Activated CD8-positive, alpha-beta T cell treated with anti-CD3 and anti-CD28 coated beads for 36 hours (primary cell): ENCODE measurements at regions not wholly inside any gene's neighbourhood (a gene's known extent, or its start where the extent isn't known, plus 50 kb on each side); places are given as distances from the start of the nearest gene placed in this dataset.
"Not testable (repeated sequence)": the region's sequence is repeated elsewhere in the genome, so short reads cannot be mapped to it uniquely, and the experiment has no call there.

ENCODE experiments used
- ATAC-seq: fragments of 200-7000 bp; cut with Tn5 transposase; one replicate; pipeline ENCODE4 v1.10.0; 2021; ENCODE audit warnings: mild to moderate bottlenecking, moderate library complexity
- CTCF ChIA-PET: fragments of 350-600 bp; sonication (Branson Sonifier 250); formaldehyde crosslinking; loops from one replicate; lab custom pipeline; 2021; ENCODE audit warnings: antibody characterized with exemption; lab: Charles Lee
- POLR2A ChIA-PET: fragments of 350-600 bp; sonication (Branson Sonifier 250); formaldehyde crosslinking; loops from one replicate; lab custom pipeline; 2021; ENCODE audit warnings: antibody characterized with exemption; lab: Charles Lee
- DNase-seq: peaks from one replicate; pipeline ENCODE4 v3.0.0-alpha.2; 2020
- H3K27ac Mint-ChIP-seq: one replicate; pipeline ENCODE4 v1.8.0; 2021; ENCODE audit warnings: mild to moderate bottlenecking, mixed read lengths
- H3K27me3 Mint-ChIP-seq: one replicate; pipeline ENCODE4 v1.8.0; 2021; ENCODE audit warnings: mixed read lengths
- H3K36me3 Mint-ChIP-seq: one replicate; pipeline ENCODE4 v1.8.0; 2021; ENCODE audit warnings: low read depth, mixed read lengths
- H3K4me1 Mint-ChIP-seq: one replicate; pipeline ENCODE4 v1.8.0; 2021; ENCODE audit warnings: low read depth, mixed read lengths
- H3K4me3 Mint-ChIP-seq: one replicate; pipeline ENCODE4 v1.8.0; 2021; ENCODE audit warnings: mild to moderate bottlenecking, moderate library complexity, mixed read lengths
- H3K9me3 Mint-ChIP-seq: one replicate; pipeline ENCODE4 v1.8.0; 2021; ENCODE audit warnings: mixed read lengths
- intact Hi-C: fragments of 100-400 bp; cut with micrococcal nuclease; formaldehyde crosslinking; loops from one replicate; pipeline ENCODE4 v1.10.0; 2022
- TF ChIP-seq, protein P1 (sequence below): fragments of 200-600 bp; IDR thresholded peaks from one replicate; pipeline ENCODE4 v1.8.0; 2022; ENCODE audit warnings: antibody characterized with exemption, mild to moderate bottlenecking

DNA sequence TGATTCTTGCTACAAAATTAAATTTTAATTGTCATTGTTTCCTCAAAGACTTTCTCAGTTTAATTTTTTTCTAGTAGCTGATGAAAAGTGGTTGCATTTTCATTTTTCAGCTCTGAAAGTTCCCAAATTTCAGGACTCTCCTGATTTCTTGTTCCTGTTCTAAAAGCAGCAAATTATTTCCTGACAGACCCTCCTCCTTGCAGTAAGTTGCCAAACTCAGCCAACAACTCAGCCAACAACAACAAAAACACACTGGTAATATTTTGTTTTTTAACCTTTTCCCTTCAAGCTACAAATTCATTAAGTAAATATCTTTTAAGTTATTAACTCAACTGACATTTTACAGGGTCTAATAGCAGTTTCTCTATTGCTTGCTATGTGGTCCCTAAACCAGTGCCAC is 487.8 kb upstream of the NUDT12 start:
- ATAC-seq, result no peak
- ChIA-PET POLR2A (no interaction called here), CTCF (interaction anchor here (0.6 kb wide), 1 partner anchor 450 kb away, joined by 3 read pairs; no protein-coding TSS in a partner anchor)
- TF ChIP-seq, protein P1, sequence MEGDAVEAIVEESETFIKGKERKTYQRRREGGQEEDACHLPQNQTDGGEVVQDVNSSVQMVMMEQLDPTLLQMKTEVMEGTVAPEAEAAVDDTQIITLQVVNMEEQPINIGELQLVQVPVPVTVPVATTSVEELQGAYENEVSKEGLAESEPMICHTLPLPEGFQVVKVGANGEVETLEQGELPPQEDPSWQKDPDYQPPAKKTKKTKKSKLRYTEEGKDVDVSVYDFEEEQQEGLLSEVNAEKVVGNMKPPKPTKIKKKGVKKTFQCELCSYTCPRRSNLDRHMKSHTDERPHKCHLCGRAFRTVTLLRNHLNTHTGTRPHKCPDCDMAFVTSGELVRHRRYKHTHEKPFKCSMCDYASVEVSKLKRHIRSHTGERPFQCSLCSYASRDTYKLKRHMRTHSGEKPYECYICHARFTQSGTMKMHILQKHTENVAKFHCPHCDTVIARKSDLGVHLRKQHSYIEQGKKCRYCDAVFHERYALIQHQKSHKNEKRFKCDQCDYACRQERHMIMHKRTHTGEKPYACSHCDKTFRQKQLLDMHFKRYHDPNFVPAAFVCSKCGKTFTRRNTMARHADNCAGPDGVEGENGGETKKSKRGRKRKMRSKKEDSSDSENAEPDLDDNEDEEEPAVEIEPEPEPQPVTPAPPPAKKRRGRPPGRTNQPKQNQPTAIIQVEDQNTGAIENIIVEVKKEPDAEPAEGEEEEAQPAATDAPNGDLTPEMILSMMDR, result no peak
- Mint-ChIP-seq H3K27me3 (no peaks in the 10 kb centered on the region), H3K27ac (no peak overlapping the region), H3K9me3 (no peaks in the 10 kb centered on the region), H3K36me3 (no peaks in the 10 kb centered on the region), H3K4me1 (no peaks in the 10 kb centered on the region), H3K4me3 (no peak overlapping the region)
- no peak for DNase-seq
- intact Hi-C loops, result no loop called here

DNA sequence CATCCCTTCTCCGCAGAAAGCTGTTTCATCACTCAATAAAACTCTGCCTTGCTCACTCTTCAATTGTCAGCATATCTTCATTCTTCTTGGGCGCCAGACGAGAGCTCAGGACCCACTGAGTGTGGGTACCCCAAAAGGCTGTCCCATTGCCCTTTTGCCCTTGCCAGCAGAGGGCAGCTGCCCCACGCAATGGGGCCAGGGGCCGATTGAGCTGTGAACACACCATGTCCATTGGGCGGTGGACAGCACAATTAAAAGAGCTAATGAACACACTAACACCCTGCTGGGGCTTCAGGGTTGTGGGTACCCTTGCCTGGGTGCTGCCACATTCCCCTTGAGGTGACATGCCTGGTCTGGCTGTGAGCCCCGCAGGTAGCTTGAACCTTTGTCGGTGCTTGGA is 487.2 kb upstream of the NUDT12 start:
- CTCF ChIA-PET, result no interaction called here
- Mint-ChIP-seq H3K4me3 (no peak overlapping the region), H3K4me1 (no peaks in the 10 kb centered on the region), H3K9me3 (no peaks in the 10 kb centered on the region), H3K27ac (no peak overlapping the region), H3K36me3 (no peaks in the 10 kb centered on the region), H3K27me3 (no peaks in the 10 kb centered on the region)
- no peak for DNase-seq
- intact Hi-C loops, result no loop called here
- TF ChIP-seq, protein P1, result no peak
- ATAC-seq, result no peak
- POLR2A ChIA-PET, result no interaction called here

DNA sequence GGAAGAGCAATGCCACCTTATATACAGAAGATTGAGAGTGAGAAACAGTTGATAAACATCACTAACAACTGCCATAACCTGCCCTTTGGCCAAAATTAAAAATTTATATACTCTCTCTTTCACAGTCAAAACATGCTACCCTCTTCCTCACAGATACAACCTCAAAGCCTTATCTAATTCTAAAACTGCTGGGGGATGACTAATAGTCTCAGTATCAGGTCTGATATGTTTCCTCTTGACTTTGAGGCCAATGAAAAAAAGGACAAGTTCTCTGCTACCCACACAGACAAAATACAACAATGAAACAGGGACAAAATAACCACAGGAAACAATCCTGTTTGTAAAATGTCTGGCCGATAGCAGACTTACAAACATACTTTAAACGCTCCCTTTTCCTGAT is 485.6 kb upstream of the NUDT12 start:
- TF ChIP-seq, protein P1, result no peak
- ATAC-seq (no peak), DNase-seq (no peak)
- Mint-ChIP-seq H3K4me3 (no peak overlapping the region), H3K27ac (no peak overlapping the region), H3K27me3 (no peaks in the 10 kb centered on the region), H3K36me3 (no peaks in the 10 kb centered on the region), H3K9me3 (no peaks in the 10 kb centered on the region), H3K4me1 (no peaks in the 10 kb centered on the region)
- ChIA-PET CTCF (no interaction called here), POLR2A (no interaction called here)
- intact Hi-C loops, result no loop called here

DNA sequence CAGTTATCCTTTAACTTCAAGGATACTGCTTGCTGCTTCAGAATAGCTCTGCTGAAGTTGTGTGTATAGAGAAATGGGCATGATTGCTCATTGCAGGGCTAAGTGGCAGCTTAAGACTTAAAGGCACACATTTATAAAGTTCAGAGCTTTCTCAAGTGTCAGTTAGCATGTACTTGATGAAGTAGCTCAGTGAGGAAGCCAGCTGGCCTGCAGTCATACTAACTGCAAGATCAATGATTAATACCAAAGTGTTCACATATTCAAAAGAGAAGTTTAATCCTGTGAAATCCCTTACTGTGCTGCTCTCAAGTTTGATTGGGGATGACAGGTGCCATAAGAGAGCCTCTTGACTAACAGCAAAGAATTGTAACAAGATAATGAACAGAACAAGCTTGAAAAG is 483.4 kb upstream of the NUDT12 start:
- Mint-ChIP-seq H3K27me3 (no peaks in the 10 kb centered on the region), H3K4me3 (no peak overlapping the region), H3K36me3 (no peaks in the 10 kb centered on the region), H3K9me3 (no peaks in the 10 kb centered on the region), H3K27ac (no peak overlapping the region), H3K4me1 (no peaks in the 10 kb centered on the region)
- intact Hi-C loops, result no loop called here
- ChIA-PET POLR2A (no interaction called here), CTCF (no interaction called here)
- no peak for DNase-seq
- TF ChIP-seq, protein P1, result no peak
- no peak for ATAC-seq

DNA sequence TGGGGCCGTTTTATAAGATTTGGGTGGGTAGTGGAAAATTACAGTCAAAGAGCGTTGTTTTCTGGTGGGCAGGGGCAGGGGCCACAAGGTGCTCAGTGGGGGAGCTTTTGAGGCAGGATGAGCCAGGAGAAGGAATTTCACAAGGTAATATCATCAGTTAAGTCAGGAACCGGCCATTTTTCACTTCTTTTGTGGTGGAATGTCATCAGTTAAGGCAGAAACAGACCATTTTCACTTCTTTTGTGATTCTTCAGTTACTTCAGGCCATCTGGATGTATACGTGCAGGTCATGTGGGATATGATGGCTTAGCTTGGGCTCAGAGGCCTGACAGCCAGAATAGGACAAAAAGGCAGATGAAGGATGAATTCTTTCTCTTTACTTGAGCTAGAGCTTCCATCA is 477.3 kb upstream of the NUDT12 start:
- H3K4me1 Mint-ChIP-seq, CTCF ChIA-PET, H3K27me3 Mint-ChIP-seq, POLR2A ChIA-PET, H3K4me3 Mint-ChIP-seq, DNase-seq, intact Hi-C loops, H3K27ac Mint-ChIP-seq, ATAC-seq, H3K9me3 Mint-ChIP-seq, H3K36me3 Mint-ChIP-seq: not testable (repeated sequence)

DNA sequence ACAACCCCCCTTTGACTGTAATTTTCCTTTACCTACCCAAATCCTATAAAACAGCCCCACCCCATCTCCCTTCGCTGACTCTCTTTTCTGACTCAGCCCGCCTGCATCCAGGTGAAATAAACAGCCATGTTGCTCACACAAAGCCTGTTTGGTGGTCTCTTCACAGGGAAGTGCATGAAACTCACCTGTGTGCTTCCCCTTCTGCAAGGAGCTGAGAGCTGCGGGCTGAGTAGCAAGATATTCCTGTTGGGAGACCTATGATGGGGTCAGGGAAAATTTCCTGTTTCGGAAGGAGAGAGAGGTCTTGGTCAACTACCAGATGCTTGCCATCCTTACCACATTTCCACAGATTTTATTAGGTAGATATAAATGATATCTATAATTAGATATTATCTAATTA is 474.5 kb upstream of the NUDT12 start:
- intact Hi-C loops, H3K4me3 Mint-ChIP-seq, H3K27ac Mint-ChIP-seq, H3K4me1 Mint-ChIP-seq, POLR2A ChIA-PET, ATAC-seq, H3K9me3 Mint-ChIP-seq, CTCF ChIA-PET, DNase-seq, H3K27me3 Mint-ChIP-seq, H3K36me3 Mint-ChIP-seq: not testable (repeated sequence)

DNA sequence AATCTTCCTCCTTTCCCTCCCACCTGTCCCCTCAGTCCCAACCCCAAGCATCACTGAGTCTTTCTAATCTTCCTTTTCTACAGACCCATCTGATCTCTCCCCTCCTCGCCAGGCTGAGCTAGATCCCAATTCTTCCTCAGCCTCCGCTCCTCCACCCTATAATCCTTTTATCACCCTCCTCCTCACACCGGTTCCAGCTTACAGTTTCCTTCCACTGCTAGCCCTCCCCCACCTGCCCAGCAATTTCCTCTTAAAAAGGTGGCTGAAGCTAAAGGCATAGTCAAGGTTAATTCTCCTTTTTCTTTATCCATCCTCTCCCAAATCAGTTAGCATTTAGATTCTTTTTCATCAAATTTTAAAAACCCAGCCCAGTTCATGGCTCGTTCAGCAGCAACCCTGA is 470.6 kb upstream of the NUDT12 start:
- DNase-seq, POLR2A ChIA-PET, H3K27me3 Mint-ChIP-seq, H3K4me1 Mint-ChIP-seq, CTCF ChIA-PET, intact Hi-C loops, ATAC-seq, H3K4me3 Mint-ChIP-seq, H3K9me3 Mint-ChIP-seq, H3K27ac Mint-ChIP-seq, H3K36me3 Mint-ChIP-seq: not testable (repeated sequence)
